Memory B cell (primary cell): ENCODE measurements at regions not wholly inside any gene's neighbourhood (a gene's known extent, or its start where the extent isn't known, plus 50 kb on each side); places are given as distances from the start of the nearest gene placed in this dataset.

ENCODE experiments used
- ATAC-seq: fragments of 150-1000 bp; cut with Tn5 transposase; 2 replicates; pipeline ENCODE4 v1.10.0; 2021; ENCODE audit warnings: low read depth, mild to moderate bottlenecking, moderate library complexity
- DNase-seq, 2 donors: peaks; one replicate each; pipeline ENCODE4 v3.0.0; 2022; ENCODE audit warnings: low spot score in 2 of 2
- H3K27ac Mint-ChIP-seq: one replicate; pipeline ENCODE4 v1.8.0; 2022; ENCODE audit warnings: mild to moderate bottlenecking, moderate library complexity, mixed read lengths
- H3K27me3 Mint-ChIP-seq: one replicate; pipeline ENCODE4 v1.8.0; 2022; ENCODE audit warnings: mixed read lengths
- H3K36me3 Mint-ChIP-seq: one replicate; pipeline ENCODE4 v1.8.0; 2022; ENCODE audit warnings: mild to moderate bottlenecking, mixed read lengths
- H3K4me1 Mint-ChIP-seq: one replicate; pipeline ENCODE4 v1.8.0; 2022; ENCODE audit warnings: mixed read lengths
- H3K4me3 Mint-ChIP-seq: one replicate; pipeline ENCODE4 v1.8.0; 2022; ENCODE audit warnings: mild to moderate bottlenecking, moderate library complexity, mixed read lengths
- H3K9me3 Mint-ChIP-seq: one replicate; pipeline ENCODE4 v1.8.0; 2022; ENCODE audit warnings: mixed read lengths

- Mint-ChIP-seq H3K27me3 (peaks cover 3% of the 10 kb centered on the region), H3K4me3 (no peak overlapping the region), H3K9me3 (peaks cover 5% of the 10 kb centered on the region), H3K36me3 (no peaks in the 10 kb centered on the region), H3K27ac (no peak overlapping the region), H3K4me1 (no peaks in the 10 kb centered on the region)
- no peak for ATAC-seq
- no peak for DNase-seq
Observed at GRCh38 chr10:117601716-117602115, 59.2 kb downstream of the EMX2 start.

GRCh38 chr10:117603081-117603480, 60.5 kb downstream of the EMX2 start:
- no peaks in the 10 kb centered on the region for H3K4me1 Mint-ChIP-seq
- H3K27ac Mint-ChIP-seq: no peak overlapping the region
- DNase-seq: no peak
- peaks cover 3% of the 10 kb centered on the region for H3K27me3 Mint-ChIP-seq
- no peaks in the 10 kb centered on the region for H3K36me3 Mint-ChIP-seq
- peaks cover 5% of the 10 kb centered on the region for H3K9me3 Mint-ChIP-seq
- no peak for ATAC-seq
- no peak overlapping the region for H3K4me3 Mint-ChIP-seq

GRCh38 chr10:117603726-117604125, 61.2 kb downstream of the EMX2 start:
- no peak for DNase-seq
- Mint-ChIP-seq H3K36me3 (no peaks in the 10 kb centered on the region), H3K9me3 (peaks cover 5% of the 10 kb centered on the region), H3K4me1 (no peaks in the 10 kb centered on the region), H3K27ac (no peak overlapping the region), H3K4me3 (no peak overlapping the region), H3K27me3 (peaks cover 3% of the 10 kb centered on the region)
- no peak for ATAC-seq

- Mint-ChIP-seq H3K4me3 (no peak overlapping the region), H3K4me1 (no peaks in the 10 kb centered on the region), H3K27ac (no peak overlapping the region), H3K9me3 (peaks cover 1% of the 10 kb centered on the region), H3K27me3 (peaks cover 5% of the 10 kb centered on the region), H3K36me3 (no peaks in the 10 kb centered on the region)
- DNase-seq (no peak), ATAC-seq (no peak)
Observed at GRCh38 chr10:117609095-117609795, 66.7 kb downstream of the EMX2 start.

- no peak overlapping the region for H3K27ac Mint-ChIP-seq
- ATAC-seq (no peak), DNase-seq (no peak)
- no peaks in the 10 kb centered on the region for H3K4me1 Mint-ChIP-seq
- no peaks in the 10 kb centered on the region for H3K36me3 Mint-ChIP-seq
- H3K27me3 Mint-ChIP-seq: peaks cover 7% of the 10 kb centered on the region
- H3K4me3 Mint-ChIP-seq: no peak overlapping the region
- peaks cover 3% of the 10 kb centered on the region for H3K9me3 Mint-ChIP-seq
Observed at GRCh38 chr10:117609796-117610170, 67.2 kb downstream of the EMX2 start.

GRCh38 chr10:117610321-117610720, 67.8 kb downstream of the EMX2 start:
- ATAC-seq: no peak
- H3K36me3 Mint-ChIP-seq: no peaks in the 10 kb centered on the region

GRCh38 chr10:117612113-117612512, 69.6 kb downstream of the EMX2 start:
- H3K4me1 Mint-ChIP-seq: no peaks in the 10 kb centered on the region
- ATAC-seq (no peak), DNase-seq (no peak)
- no peak overlapping the region for H3K4me3 Mint-ChIP-seq
- H3K36me3 Mint-ChIP-seq: no peaks in the 10 kb centered on the region
- H3K27ac Mint-ChIP-seq: no peak overlapping the region
- peaks cover 2% of the 10 kb centered on the region for H3K9me3 Mint-ChIP-seq
- peaks cover 8% of the 10 kb centered on the region for H3K27me3 Mint-ChIP-seq

More at GRCh38 chr10:117610321-117610720, 67.8 kb downstream of the EMX2 start:
- Mint-ChIP-seq H3K9me3 (peaks cover 3% of the 10 kb centered on the region), H3K27ac (no peak overlapping the region), H3K4me3 (no peak overlapping the region), H3K4me1 (no peaks in the 10 kb centered on the region), H3K27me3 (peaks cover 7% of the 10 kb centered on the region)
- DNase-seq: no peak

GRCh38 chr10:117615649-117616048, 73.1 kb downstream of the EMX2 start:
- peaks cover 8% of the 10 kb centered on the region for H3K27me3 Mint-ChIP-seq

GRCh38 chr10:117616179-117616578, 73.6 kb downstream of the EMX2 start:
- Mint-ChIP-seq H3K4me1 (no peaks in the 10 kb centered on the region), H3K27me3 (peaks cover 8% of the 10 kb centered on the region), H3K4me3 (no peak overlapping the region), H3K9me3 (peaks cover 2% of the 10 kb centered on the region), H3K27ac (no peak overlapping the region), H3K36me3 (no peaks in the 10 kb centered on the region)
- DNase-seq: no peak
- ATAC-seq: no peak

More at GRCh38 chr10:117615649-117616048, 73.1 kb downstream of the EMX2 start:
- no peak for ATAC-seq
- Mint-ChIP-seq H3K9me3 (peaks cover 2% of the 10 kb centered on the region), H3K27ac (no peak overlapping the region), H3K4me3 (no peak overlapping the region), H3K36me3 (no peaks in the 10 kb centered on the region), H3K4me1 (no peaks in the 10 kb centered on the region)
- DNase-seq: no peak

- no peaks in the 10 kb centered on the region for H3K36me3 Mint-ChIP-seq
- H3K4me3 Mint-ChIP-seq: no peak overlapping the region
- no peak for DNase-seq
- no peaks in the 10 kb centered on the region for H3K4me1 Mint-ChIP-seq
- no peak for ATAC-seq
- H3K9me3 Mint-ChIP-seq: peaks cover 2% of the 10 kb centered on the region
- no peak overlapping the region for H3K27ac Mint-ChIP-seq
- H3K27me3 Mint-ChIP-seq: peaks cover 9% of the 10 kb centered on the region
Observed at GRCh38 chr10:117617086-117617485, 74.5 kb downstream of the EMX2 start.

- Mint-ChIP-seq H3K27me3 (peaks cover 9% of the 10 kb centered on the region), H3K4me1 (no peaks in the 10 kb centered on the region), H3K9me3 (peaks cover 2% of the 10 kb centered on the region), H3K27ac (no peak overlapping the region), H3K36me3 (no peaks in the 10 kb centered on the region), H3K4me3 (no peak overlapping the region)
- ATAC-seq (no peak), DNase-seq (no peak)
Observed at GRCh38 chr10:117617659-117618058, 75.1 kb downstream of the EMX2 start.

- no peak for ATAC-seq
- Mint-ChIP-seq H3K4me1 (no peaks in the 10 kb centered on the region), H3K27ac (no peak overlapping the region), H3K4me3 (no peak overlapping the region), H3K36me3 (no peaks in the 10 kb centered on the region), H3K27me3 (peaks cover 7% of the 10 kb centered on the region), H3K9me3 (peaks cover 2% of the 10 kb centered on the region)
- no peak for DNase-seq
Observed at GRCh38 chr10:117619223-117619622, 76.7 kb downstream of the EMX2 start.

GRCh38 chr10:117619707-117620405, 77.3 kb downstream of the EMX2 start:
- Mint-ChIP-seq H3K9me3 (no peaks in the 10 kb centered on the region), H3K36me3 (no peaks in the 10 kb centered on the region), H3K4me3 (no peak overlapping the region), H3K27ac (no peak overlapping the region), H3K27me3 (peaks cover 4% of the 10 kb centered on the region), H3K4me1 (no peaks in the 10 kb centered on the region)
- DNase-seq (no peak), ATAC-seq (no peak)

- Mint-ChIP-seq H3K9me3 (no peaks in the 10 kb centered on the region), H3K4me3 (no peak overlapping the region), H3K27me3 (peaks cover 4% of the 10 kb centered on the region), H3K27ac (no peak overlapping the region), H3K4me1 (no peaks in the 10 kb centered on the region), H3K36me3 (no peaks in the 10 kb centered on the region)
- DNase-seq (no peak), ATAC-seq (no peak)
Observed at GRCh38 chr10:117621196-117621595, 78.7 kb downstream of the EMX2 start.
